Neural progenitor cell (in vitro differentiated cells): ENCODE measurements at regions not wholly inside any gene's neighbourhood (a gene's known extent, or its start where the extent isn't known, plus 50 kb on each side); places are given as distances from the start of the nearest gene placed in this dataset.

Source experiments
- DNase-seq: peaks from one replicate; pipeline ENCODE4 v3.0.0-alpha.2; 2016; ENCODE audit warnings: low spot score
- H2AFZ ChIP-seq: fragments of 200-600 bp; sonication (generic); replicated peaks from 2 replicates; pipeline ENCODE4 v1.6.1; 2016; ENCODE audit warnings: antibody characterized with exemption
- H3F3A ChIP-seq: fragments of 200-600 bp; sonication (generic); 2 replicates; pipeline ENCODE4 v1.6.1; 2016; ENCODE audit warnings: antibody characterized with exemption, low read depth
- H3K27ac ChIP-seq: fragments of 200-600 bp; sonication (generic); 2 replicates; pipeline ENCODE4 v1.5.1; 2016; ENCODE audit warnings: mild to moderate bottlenecking
- H3K27me3 ChIP-seq: fragments of 200-600 bp; sonication (generic); 2 replicates; pipeline ENCODE4 v1.6.1; 2016; ENCODE audit warnings: mild to moderate bottlenecking, moderate library complexity
- H3K36me3 ChIP-seq: fragments of 200-600 bp; sonication (generic); 2 replicates; pipeline ENCODE4 v1.5.1; 2016
- H3K4me1 ChIP-seq: fragments of 200-600 bp; sonication (generic); 2 replicates; pipeline ENCODE4 v1.6.1; 2016; ENCODE audit warnings: mixed run types
- H3K4me2 ChIP-seq: fragments of 200-600 bp; sonication (generic); 2 replicates; pipeline ENCODE4 v1.6.1; 2016
- H3K4me3 ChIP-seq: fragments of 200-600 bp; sonication (generic); 2 replicates; pipeline ENCODE4 v1.5.1; 2016
- H3K79me2 ChIP-seq: fragments of 200-600 bp; sonication (generic); 2 replicates; pipeline ENCODE4 v1.6.1; 2016; ENCODE audit warnings: low read depth
- H3K9ac ChIP-seq: fragments of 200-600 bp; sonication (generic); 2 replicates; pipeline ENCODE4 v1.6.1; 2016
- H3K9me3 ChIP-seq: fragments of 200-600 bp; sonication (generic); 2 replicates; pipeline ENCODE4 v1.5.1; 2016; ENCODE audit warnings: low read depth
- H4K20me1 ChIP-seq: fragments of 200-600 bp; sonication (generic); 2 replicates; pipeline ENCODE4 v1.6.1; 2016; ENCODE audit warnings: low read depth
- H3K27ac Mint-ChIP-seq: 3 replicates; pipeline ENCODE4 v1.8.0; 2021; ENCODE audit warnings: mixed read lengths
- H3K27me3 Mint-ChIP-seq: 2 replicates; pipeline ENCODE4 v1.8.0; 2022; ENCODE audit warnings: low read depth, mild to moderate bottlenecking, inconsistent platforms, moderate library complexity, mixed read lengths; ENCODE audit not compliant: insufficient read depth
- H3K36me3 Mint-ChIP-seq: 3 replicates; pipeline ENCODE4 v1.8.0; 2021; ENCODE audit warnings: mixed read lengths
- H3K4me1 Mint-ChIP-seq: 3 replicates; pipeline ENCODE4 v1.8.0; 2021; ENCODE audit warnings: mixed read lengths
- H3K4me3 Mint-ChIP-seq: 3 replicates; pipeline ENCODE4 v1.8.0; 2021; ENCODE audit warnings: mild to moderate bottlenecking, moderate library complexity, mixed read lengths
- H3K9me3 Mint-ChIP-seq: 3 replicates; pipeline ENCODE4 v1.8.0; 2020; ENCODE audit warnings: mixed read lengths
- EZH2 ChIP-seq: fragments of 200-600 bp; sonication (generic); IDR thresholded peaks from 2 replicates; pipeline ENCODE4 v1.6.1; 2017; ENCODE audit warnings: antibody characterized with exemption, mild to moderate bottlenecking, moderate library complexity
- EZH2phosphoT487 ChIP-seq: fragments of 200-600 bp; sonication (generic); IDR thresholded peaks from 2 replicates; pipeline ENCODE4 v1.6.1; 2017; ENCODE audit warnings: antibody characterized with exemption
- TF ChIP-seq, protein P1 (sequence below): fragments of 200-600 bp; sonication (generic); IDR thresholded peaks from 2 replicates; pipeline ENCODE4 v1.5.1; 2017; ENCODE audit warnings: antibody characterized with exemption, mild to moderate bottlenecking

DNA sequence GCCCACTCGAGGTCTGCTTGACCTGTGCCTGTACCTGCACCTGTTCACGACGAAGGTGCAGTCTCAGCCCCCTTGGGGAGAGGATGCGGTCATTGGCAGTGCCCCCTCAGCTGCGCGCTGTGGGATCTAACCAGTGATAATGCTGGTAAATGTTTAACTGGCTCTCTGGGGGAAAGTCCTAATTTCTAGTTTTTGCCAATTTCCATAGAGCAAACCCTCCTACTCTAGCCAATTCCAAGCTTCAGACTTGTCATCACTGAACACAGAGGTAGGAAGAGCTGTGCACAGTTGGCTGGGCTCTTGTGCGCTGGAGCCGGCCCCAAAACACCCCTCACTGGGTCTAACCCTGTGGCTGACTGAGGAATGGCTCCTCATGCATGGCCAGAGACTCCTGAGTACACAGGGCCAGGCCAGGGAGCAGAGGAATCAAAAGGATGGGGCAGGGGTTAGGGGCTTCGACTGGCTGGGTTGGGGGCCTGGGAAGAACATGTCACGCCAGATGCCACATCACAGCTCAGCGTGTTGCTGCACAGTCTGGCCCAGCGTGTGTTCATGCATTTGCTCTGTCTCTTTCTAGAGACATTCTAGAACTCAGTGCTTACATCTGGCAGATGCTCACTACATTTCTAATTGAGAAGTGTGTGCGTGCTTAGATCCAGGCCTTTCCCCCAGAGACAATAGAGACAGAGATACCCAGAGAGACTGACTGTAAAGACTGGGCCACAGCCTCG is 270.8 kb downstream of the BCOR start:
- Histone ChIP-seq H3K4me1 (peaks cover 10% of the 10 kb centered on the region), H3K4me3 (no peak overlapping the region), H3F3A (peaks cover 6% of the 10 kb centered on the region), H3K4me2 (no peak overlapping the region), H4K20me1 (no peaks in the 10 kb centered on the region), H3K9ac (no peak overlapping the region), H3K36me3 (no peaks in the 10 kb centered on the region), H3K27ac (no peak overlapping the region), H3K79me2 (no peaks in the 10 kb centered on the region), H3K27me3 (no peaks in the 10 kb centered on the region), H3K9me3 (no peaks in the 10 kb centered on the region), H2AFZ (no peak overlapping the region)
- H3K4me1 Mint-ChIP-seq: peaks cover 12% of the 10 kb centered on the region
- TF ChIP-seq EZH2 (no peak), EZH2phosphoT487 (no peak)
- TF ChIP-seq, protein P1, sequence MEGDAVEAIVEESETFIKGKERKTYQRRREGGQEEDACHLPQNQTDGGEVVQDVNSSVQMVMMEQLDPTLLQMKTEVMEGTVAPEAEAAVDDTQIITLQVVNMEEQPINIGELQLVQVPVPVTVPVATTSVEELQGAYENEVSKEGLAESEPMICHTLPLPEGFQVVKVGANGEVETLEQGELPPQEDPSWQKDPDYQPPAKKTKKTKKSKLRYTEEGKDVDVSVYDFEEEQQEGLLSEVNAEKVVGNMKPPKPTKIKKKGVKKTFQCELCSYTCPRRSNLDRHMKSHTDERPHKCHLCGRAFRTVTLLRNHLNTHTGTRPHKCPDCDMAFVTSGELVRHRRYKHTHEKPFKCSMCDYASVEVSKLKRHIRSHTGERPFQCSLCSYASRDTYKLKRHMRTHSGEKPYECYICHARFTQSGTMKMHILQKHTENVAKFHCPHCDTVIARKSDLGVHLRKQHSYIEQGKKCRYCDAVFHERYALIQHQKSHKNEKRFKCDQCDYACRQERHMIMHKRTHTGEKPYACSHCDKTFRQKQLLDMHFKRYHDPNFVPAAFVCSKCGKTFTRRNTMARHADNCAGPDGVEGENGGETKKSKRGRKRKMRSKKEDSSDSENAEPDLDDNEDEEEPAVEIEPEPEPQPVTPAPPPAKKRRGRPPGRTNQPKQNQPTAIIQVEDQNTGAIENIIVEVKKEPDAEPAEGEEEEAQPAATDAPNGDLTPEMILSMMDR: no peak
- no peaks in the 10 kb centered on the region for H3K36me3 Mint-ChIP-seq
- H3K27me3 Mint-ChIP-seq: peaks cover 18% of the 10 kb centered on the region
- peak overlapping the region; percentile 19 for H3K27ac Mint-ChIP-seq
- DNase-seq: no peak
- H3K4me3 Mint-ChIP-seq: no peak overlapping the region
- H3K9me3 Mint-ChIP-seq: peaks cover 30% of the 10 kb centered on the region

DNA sequence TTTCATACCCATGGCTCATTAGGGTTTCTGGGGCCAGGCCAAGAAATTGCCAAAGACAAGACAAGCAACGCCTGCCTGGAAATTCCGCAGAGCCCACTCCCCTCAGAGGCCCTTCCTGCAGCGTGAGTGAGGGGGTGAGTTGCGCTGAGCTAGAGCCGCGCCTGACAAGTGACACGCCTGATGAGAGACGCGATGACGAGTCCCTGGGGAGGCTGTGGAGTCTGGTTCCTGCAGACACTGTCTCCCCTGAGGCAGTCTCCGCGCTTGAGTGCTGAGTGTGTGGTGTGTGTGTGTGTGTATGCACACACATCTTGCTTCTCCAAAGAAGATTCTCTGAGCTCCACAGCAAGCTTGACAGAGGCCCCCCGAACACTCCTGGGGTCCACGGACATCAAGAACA is 269.8 kb downstream of the BCOR start:
- Histone ChIP-seq H3K79me2 (no peaks in the 10 kb centered on the region), H3K36me3 (no peaks in the 10 kb centered on the region), H3K4me3 (no peak overlapping the region), H3K4me2 (no peak overlapping the region), H4K20me1 (no peaks in the 10 kb centered on the region), H3F3A (no peaks in the 10 kb centered on the region), H3K4me1 (peaks cover 3% of the 10 kb centered on the region), H3K9me3 (no peaks in the 10 kb centered on the region), H3K27me3 (no peaks in the 10 kb centered on the region), H2AFZ (no peak overlapping the region), H3K27ac (no peak overlapping the region), H3K9ac (no peak overlapping the region)
- Mint-ChIP-seq H3K9me3 (peaks cover 34% of the 10 kb centered on the region), H3K36me3 (no peaks in the 10 kb centered on the region), H3K27me3 (peaks cover 22% of the 10 kb centered on the region), H3K4me1 (peaks cover 10% of the 10 kb centered on the region), H3K27ac (no peak overlapping the region), H3K4me3 (no peak overlapping the region)
- DNase-seq: no peak
- TF ChIP-seq EZH2: no peak

DNA sequence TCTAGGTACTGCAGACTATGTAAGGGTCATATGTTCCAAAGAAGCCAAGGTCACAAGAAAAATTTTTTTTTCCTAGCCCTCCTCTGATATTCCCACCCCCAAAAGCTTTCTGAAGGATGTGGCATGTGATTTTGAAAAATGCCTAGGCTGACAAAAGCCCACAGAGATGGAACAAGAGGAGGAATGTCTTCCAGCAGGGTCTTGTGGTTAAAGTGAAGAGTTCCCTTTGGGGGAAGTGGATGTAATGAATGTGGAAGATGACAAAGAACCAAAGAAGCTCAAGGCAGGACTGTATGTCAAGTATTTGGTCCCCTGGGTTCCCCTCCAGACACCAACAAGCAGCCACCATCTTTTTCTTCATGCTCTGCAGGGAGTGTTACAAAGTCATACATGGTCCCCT is 268.8 kb downstream of the BCOR start:
- peaks cover 25% of the 10 kb centered on the region for H3K9me3 Mint-ChIP-seq
- H3K4me1 Mint-ChIP-seq: peaks cover 10% of the 10 kb centered on the region
- H2AFZ ChIP-seq: no peak overlapping the region
- no peaks in the 10 kb centered on the region for H4K20me1 ChIP-seq
- H3K4me2 ChIP-seq: no peak overlapping the region
- H3K27ac ChIP-seq: no peak overlapping the region
- H3K27me3 ChIP-seq: no peaks in the 10 kb centered on the region
- H3K4me1 ChIP-seq: peaks cover 3% of the 10 kb centered on the region
- peaks cover 16% of the 10 kb centered on the region for H3K27me3 Mint-ChIP-seq
- no peaks in the 10 kb centered on the region for H3K79me2 ChIP-seq
- no peaks in the 10 kb centered on the region for H3K36me3 ChIP-seq
- TF ChIP-seq, protein P1: no peak
- TF ChIP-seq EZH2phosphoT487: no peak
- no peak for TF ChIP-seq EZH2
- H3F3A ChIP-seq: no peaks in the 10 kb centered on the region
- no peak overlapping the region for H3K4me3 ChIP-seq
- DNase-seq: no peak
- H3K9ac ChIP-seq: no peak overlapping the region
- no peaks in the 10 kb centered on the region for H3K36me3 Mint-ChIP-seq
- H3K4me3 Mint-ChIP-seq: no peak overlapping the region
- H3K9me3 ChIP-seq: no peaks in the 10 kb centered on the region
- H3K27ac Mint-ChIP-seq: no peak overlapping the region

DNA sequence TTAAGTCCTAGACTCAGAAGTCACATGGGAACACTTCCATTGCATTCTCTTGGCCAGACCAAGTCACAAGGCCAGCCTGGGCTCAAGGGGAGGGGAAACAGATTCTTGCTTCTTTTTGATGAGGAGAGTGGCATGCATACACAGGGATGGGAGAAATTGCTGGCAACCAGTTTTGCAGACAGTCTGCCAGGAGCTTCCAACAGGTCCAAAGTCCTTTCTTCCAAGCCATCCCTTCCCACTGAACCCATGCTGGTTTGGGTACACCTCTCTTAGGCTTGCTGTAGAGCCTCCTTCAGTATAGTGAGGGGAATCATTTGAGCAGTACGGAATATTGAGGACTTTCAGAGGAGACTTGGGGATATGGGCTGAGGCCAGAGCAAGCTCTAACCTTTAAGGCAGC is 267.8 kb downstream of the BCOR start:
- DNase-seq: no peak
- Histone ChIP-seq H3K27ac (no peak overlapping the region), H3K9me3 (no peaks in the 10 kb centered on the region), H3K9ac (no peak overlapping the region), H3F3A (no peaks in the 10 kb centered on the region), H3K27me3 (no peaks in the 10 kb centered on the region), H3K36me3 (no peaks in the 10 kb centered on the region), H3K4me2 (no peak overlapping the region), H3K4me3 (no peak overlapping the region), H2AFZ (no peak overlapping the region), H4K20me1 (no peaks in the 10 kb centered on the region), H3K79me2 (no peaks in the 10 kb centered on the region), H3K4me1 (peaks cover 3% of the 10 kb centered on the region)
- Mint-ChIP-seq H3K36me3 (no peaks in the 10 kb centered on the region), H3K4me1 (peaks cover 10% of the 10 kb centered on the region), H3K9me3 (peaks cover 23% of the 10 kb centered on the region), H3K27me3 (peaks cover 15% of the 10 kb centered on the region), H3K27ac (no peak overlapping the region), H3K4me3 (no peak overlapping the region)
- TF ChIP-seq, protein P1: no peak
- TF ChIP-seq EZH2 (no peak), EZH2phosphoT487 (no peak)
